ENCODE measurements at regions not wholly inside any gene's neighbourhood (a gene's known extent, or its start where the extent isn't known, plus 50 kb on each side); places are given as distances from the start of the nearest gene placed in this dataset.

- TF ChIP-seq CTCF (IDR thresholded peaks at IDR 0.05) (no peak), POLR2A (IDR thresholded peaks at IDR 0.05; ENCODE audit: low read depth) (no peak), EP300 (IDR thresholded peaks at IDR 0.05) (no peak), POLR2AphosphoS5 (IDR thresholded peaks at IDR 0.05) (no peak)
Measured at GRCh38 chr14:25233613-25234012, 183.7 kb upstream of the STXBP6 start.

Measured in esophagus muscularis mucosa (tissue), 4 donors.